ENCODE measurements at regions not wholly inside any gene's neighbourhood (a gene's known extent, or its start where the extent isn't known, plus 50 kb on each side); places are given as distances from the start of the nearest gene placed in this dataset.

GRCh38 chr2:104582471-104582870 lies 271.4 kb upstream of the POU3F3 start:
- H3K9ac ChIP-seq = no peak overlapping the region
- H3K9me3 Mint-ChIP-seq = peaks cover 2% of the 10 kb centered on the region
- H3K27me3 ChIP-seq = no peaks in the 10 kb centered on the region
- no peaks in the 10 kb centered on the region for H3K36me3 Mint-ChIP-seq
- H4K20me1 ChIP-seq (ENCODE audit: low read depth) = no peaks in the 10 kb centered on the region
- H3K27ac ChIP-seq = no peak overlapping the region
- no peak for TF ChIP-seq EZH2phosphoT487 (IDR thresholded peaks at IDR 0.05)
- H3K4me1 ChIP-seq = peaks cover 29% of the 10 kb centered on the region
- no peaks in the 10 kb centered on the region for H3K9me3 ChIP-seq (ENCODE audit: low read depth)
- no peaks in the 10 kb centered on the region for H3K79me2 ChIP-seq (ENCODE audit: low read depth)
- H3K27ac Mint-ChIP-seq = no peak overlapping the region
- H2AFZ ChIP-seq (replicated peaks) = peak overlapping the region; percentile 80
- no peak overlapping the region for H3K4me3 Mint-ChIP-seq
- H3K4me2 ChIP-seq = no peak overlapping the region
- no peak overlapping the region for H3K4me3 ChIP-seq
- H3K36me3 ChIP-seq = no peaks in the 10 kb centered on the region
- no peak for DNase-seq (ENCODE audit: low spot score)
- peaks cover 23% of the 10 kb centered on the region for H3K4me1 Mint-ChIP-seq
- peaks cover 12% of the 10 kb centered on the region for H3F3A ChIP-seq (ENCODE audit: low read depth)
- no peaks in the 10 kb centered on the region for H3K27me3 Mint-ChIP-seq (ENCODE audit: insufficient read depth, low read depth)

GRCh38 chr2:104583811-104584210 lies 270.1 kb upstream of the POU3F3 start:
- peak overlapping the region; percentile 65 for H3K4me2 ChIP-seq
- H3K9ac ChIP-seq = no peak overlapping the region
- no peaks in the 10 kb centered on the region for H3K36me3 ChIP-seq
- H3K27me3 ChIP-seq = no peaks in the 10 kb centered on the region
- no peaks in the 10 kb centered on the region for H3K27me3 Mint-ChIP-seq (ENCODE audit: insufficient read depth, low read depth)
- TF ChIP-seq EZH2phosphoT487 (IDR thresholded peaks at IDR 0.05) (no peak), CTCF (IDR thresholded peaks at IDR 0.05) (no peak), EZH2 (IDR thresholded peaks at IDR 0.05) (no peak)
- no peak overlapping the region for H3K4me3 Mint-ChIP-seq
- H3K9me3 Mint-ChIP-seq = no peaks in the 10 kb centered on the region
- H2AFZ ChIP-seq (replicated peaks) = peak overlapping the region; percentile 76
- peak; percentile 55 for DNase-seq (ENCODE audit: low spot score)
- H3K27ac ChIP-seq = peak overlapping the region; percentile 79
- peaks cover 29% of the 10 kb centered on the region for H3K4me1 ChIP-seq
- H3K4me3 ChIP-seq = no peak overlapping the region
- H3K36me3 Mint-ChIP-seq = no peaks in the 10 kb centered on the region
- no peaks in the 10 kb centered on the region for H3K9me3 ChIP-seq (ENCODE audit: low read depth)
- peaks cover 12% of the 10 kb centered on the region for H3F3A ChIP-seq (ENCODE audit: low read depth)
- H3K4me1 Mint-ChIP-seq = peaks cover 23% of the 10 kb centered on the region
- H3K27ac Mint-ChIP-seq = peak overlapping the region; percentile 51
- no peaks in the 10 kb centered on the region for H3K79me2 ChIP-seq (ENCODE audit: low read depth)
- H4K20me1 ChIP-seq (ENCODE audit: low read depth) = no peaks in the 10 kb centered on the region

- Histone ChIP-seq H2AFZ (replicated peaks) (peak overlapping the region; percentile 65), H3K79me2 (ENCODE audit: low read depth) (no peaks in the 10 kb centered on the region), H3K9me3 (ENCODE audit: low read depth) (no peaks in the 10 kb centered on the region), H3K4me1 (peaks cover 29% of the 10 kb centered on the region), H3K4me2 (peak overlapping the region; percentile 65), H3K36me3 (no peaks in the 10 kb centered on the region), H3K4me3 (no peak overlapping the region), H3K27ac (no peak overlapping the region), H3K27me3 (no peaks in the 10 kb centered on the region), H3K9ac (no peak overlapping the region), H4K20me1 (ENCODE audit: low read depth) (no peaks in the 10 kb centered on the region), H3F3A (ENCODE audit: low read depth) (peaks cover 12% of the 10 kb centered on the region)
- H3K9me3 Mint-ChIP-seq = peaks cover under 1% of the 10 kb centered on the region
- no peak overlapping the region for H3K4me3 Mint-ChIP-seq
- no peaks in the 10 kb centered on the region for H3K27me3 Mint-ChIP-seq (ENCODE audit: insufficient read depth, low read depth)
- no peaks in the 10 kb centered on the region for H3K36me3 Mint-ChIP-seq
- TF ChIP-seq EZH2 (IDR thresholded peaks at IDR 0.05) (no peak), EZH2phosphoT487 (IDR thresholded peaks at IDR 0.05) (no peak), CTCF (IDR thresholded peaks at IDR 0.05) (no peak)
- H3K4me1 Mint-ChIP-seq = peaks cover 23% of the 10 kb centered on the region
- DNase-seq (ENCODE audit: low spot score) = peak; percentile 72
- H3K27ac Mint-ChIP-seq = peak overlapping the region; percentile 83
Observed at GRCh38 chr2:104584393-104584792, 269.5 kb upstream of the POU3F3 start.

GRCh38 chr2:104595576-104595975 lies 258.3 kb upstream of the POU3F3 start:
- DNase-seq (ENCODE audit: low spot score) = no peak
- Histone ChIP-seq H3K4me1 (no peaks in the 10 kb centered on the region), H3K36me3 (no peaks in the 10 kb centered on the region), H3K27ac (no peak overlapping the region), H3K4me2 (no peak overlapping the region), H3K9ac (no peak overlapping the region), H3F3A (ENCODE audit: low read depth) (no peaks in the 10 kb centered on the region), H3K9me3 (ENCODE audit: low read depth) (no peaks in the 10 kb centered on the region), H2AFZ (replicated peaks) (no peak overlapping the region), H4K20me1 (ENCODE audit: low read depth) (no peaks in the 10 kb centered on the region), H3K4me3 (no peak overlapping the region), H3K27me3 (no peaks in the 10 kb centered on the region), H3K79me2 (ENCODE audit: low read depth) (no peaks in the 10 kb centered on the region)
- Mint-ChIP-seq H3K27ac (no peak overlapping the region), H3K4me1 (no peaks in the 10 kb centered on the region), H3K4me3 (no peak overlapping the region), H3K27me3 (ENCODE audit: insufficient read depth, low read depth) (peaks cover 5% of the 10 kb centered on the region), H3K9me3 (peaks cover 52% of the 10 kb centered on the region), H3K36me3 (no peaks in the 10 kb centered on the region)
- TF ChIP-seq EZH2 (IDR thresholded peaks at IDR 0.05) (no peak), CTCF (IDR thresholded peaks at IDR 0.05) (no peak), EZH2phosphoT487 (IDR thresholded peaks at IDR 0.05) (no peak)

All from neural progenitor cell (in vitro differentiated cells).